ENCODE measurements at regions not wholly inside any gene's neighbourhood (a gene's known extent, or its start where the extent isn't known, plus 50 kb on each side); places are given as distances from the start of the nearest gene placed in this dataset.

DNA sequence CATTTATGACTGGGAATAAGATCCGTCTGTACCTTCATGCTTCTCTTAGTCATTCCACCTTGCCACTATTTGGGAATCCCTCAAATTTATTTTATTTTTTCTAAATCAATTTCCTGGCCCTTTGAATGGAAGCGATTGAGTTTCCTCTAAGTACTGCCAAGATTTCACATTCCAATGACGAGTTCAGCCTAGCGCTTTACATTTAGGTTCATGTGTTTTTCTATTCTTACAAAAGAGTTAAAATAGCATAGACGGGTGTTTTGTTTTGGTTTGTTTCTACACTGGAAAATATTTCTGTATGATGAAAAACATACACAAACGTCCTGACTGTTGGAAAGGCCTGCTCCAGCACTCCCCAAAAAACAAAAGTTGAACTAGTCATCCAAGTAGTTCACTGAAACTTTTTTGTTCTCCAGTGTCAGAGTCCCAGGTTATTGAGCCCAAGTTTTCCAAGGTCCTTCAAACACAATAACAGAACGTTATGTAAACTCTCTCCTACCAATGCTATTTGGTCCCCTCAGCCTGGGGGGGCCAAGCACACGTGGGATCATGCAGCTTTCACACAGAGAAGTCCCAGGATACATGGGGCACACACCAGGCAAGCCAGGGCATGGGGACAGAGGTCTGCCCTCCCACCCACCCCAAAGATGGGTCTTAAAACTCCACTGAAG lies 74.8 kb upstream of the FOXN3 start:
- DNase-seq (ENCODE audit: low read depth), result no peak
- no peak overlapping the region for H3K4me3 ChIP-seq (ENCODE audit: low read depth, low read length)
- TF ChIP-seq, protein P1, sequence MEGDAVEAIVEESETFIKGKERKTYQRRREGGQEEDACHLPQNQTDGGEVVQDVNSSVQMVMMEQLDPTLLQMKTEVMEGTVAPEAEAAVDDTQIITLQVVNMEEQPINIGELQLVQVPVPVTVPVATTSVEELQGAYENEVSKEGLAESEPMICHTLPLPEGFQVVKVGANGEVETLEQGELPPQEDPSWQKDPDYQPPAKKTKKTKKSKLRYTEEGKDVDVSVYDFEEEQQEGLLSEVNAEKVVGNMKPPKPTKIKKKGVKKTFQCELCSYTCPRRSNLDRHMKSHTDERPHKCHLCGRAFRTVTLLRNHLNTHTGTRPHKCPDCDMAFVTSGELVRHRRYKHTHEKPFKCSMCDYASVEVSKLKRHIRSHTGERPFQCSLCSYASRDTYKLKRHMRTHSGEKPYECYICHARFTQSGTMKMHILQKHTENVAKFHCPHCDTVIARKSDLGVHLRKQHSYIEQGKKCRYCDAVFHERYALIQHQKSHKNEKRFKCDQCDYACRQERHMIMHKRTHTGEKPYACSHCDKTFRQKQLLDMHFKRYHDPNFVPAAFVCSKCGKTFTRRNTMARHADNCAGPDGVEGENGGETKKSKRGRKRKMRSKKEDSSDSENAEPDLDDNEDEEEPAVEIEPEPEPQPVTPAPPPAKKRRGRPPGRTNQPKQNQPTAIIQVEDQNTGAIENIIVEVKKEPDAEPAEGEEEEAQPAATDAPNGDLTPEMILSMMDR (conservative IDR thresholded peaks at IDR 0.05; ENCODE audit: low read depth, low read length), result no peak

DNA sequence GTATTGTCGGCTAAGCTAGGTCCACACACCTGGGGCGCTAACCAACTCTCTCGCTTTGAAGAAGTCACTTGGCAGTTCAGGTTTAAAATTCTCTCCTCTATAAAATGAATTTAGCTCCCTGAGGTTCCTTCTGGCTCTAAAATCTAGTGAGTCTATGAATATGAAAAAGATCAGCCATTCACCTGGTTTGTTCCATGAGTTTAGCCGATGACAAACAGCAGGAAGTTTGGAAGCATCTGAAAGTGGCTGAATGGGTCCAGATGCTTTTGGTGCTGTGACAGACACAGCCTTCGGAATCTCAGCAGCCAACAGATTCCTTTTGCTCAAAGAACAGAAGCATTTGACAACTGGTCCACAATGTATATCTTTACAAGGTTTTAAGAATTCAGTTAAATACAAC lies 73.4 kb upstream of the FOXN3 start:
- H3K4me3 ChIP-seq (ENCODE audit: low read depth, low read length), result no peak overlapping the region
- no peak for DNase-seq (ENCODE audit: low read depth)
- TF ChIP-seq, protein P1 (conservative IDR thresholded peaks at IDR 0.05; ENCODE audit: low read depth, low read length), result no peak

DNA sequence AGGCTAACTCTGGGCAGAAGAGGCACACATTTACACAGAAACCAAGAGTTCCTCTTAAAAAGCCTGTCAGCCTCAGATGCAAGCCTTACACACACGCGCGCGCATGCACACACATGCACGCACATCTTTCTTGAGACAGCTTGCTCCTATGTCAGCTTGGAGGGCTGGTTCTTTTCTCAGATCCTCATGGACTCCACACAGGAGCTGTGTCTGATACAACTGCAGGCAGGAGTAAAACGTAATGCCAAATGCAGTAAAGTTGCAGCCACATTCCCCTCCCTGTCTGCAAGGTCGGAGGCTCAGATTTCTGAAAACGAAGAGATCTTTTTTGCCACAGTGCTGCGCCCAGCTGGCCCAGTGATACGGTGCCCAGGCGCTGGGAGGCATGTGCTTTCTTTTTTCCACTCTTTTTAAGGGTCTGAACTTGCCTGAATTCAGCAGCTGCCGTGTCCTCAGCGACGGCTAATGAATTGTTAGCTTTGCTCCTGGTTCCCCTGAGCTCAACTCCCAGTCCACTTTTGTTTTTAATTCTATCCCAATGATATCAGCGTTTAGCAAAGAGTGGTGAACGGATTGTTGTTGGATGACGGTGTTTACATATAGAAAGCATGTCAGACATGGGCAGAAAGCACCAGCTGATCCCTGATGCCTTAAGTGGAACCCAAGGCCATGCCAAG lies 72.9 kb upstream of the FOXN3 start:
- TF ChIP-seq, protein P1 (conservative IDR thresholded peaks at IDR 0.05; ENCODE audit: low read depth, low read length), result no peak
- DNase-seq (ENCODE audit: low read depth), result no peak
- H3K4me3 ChIP-seq (ENCODE audit: low read depth, low read length), result no peak overlapping the region

DNA sequence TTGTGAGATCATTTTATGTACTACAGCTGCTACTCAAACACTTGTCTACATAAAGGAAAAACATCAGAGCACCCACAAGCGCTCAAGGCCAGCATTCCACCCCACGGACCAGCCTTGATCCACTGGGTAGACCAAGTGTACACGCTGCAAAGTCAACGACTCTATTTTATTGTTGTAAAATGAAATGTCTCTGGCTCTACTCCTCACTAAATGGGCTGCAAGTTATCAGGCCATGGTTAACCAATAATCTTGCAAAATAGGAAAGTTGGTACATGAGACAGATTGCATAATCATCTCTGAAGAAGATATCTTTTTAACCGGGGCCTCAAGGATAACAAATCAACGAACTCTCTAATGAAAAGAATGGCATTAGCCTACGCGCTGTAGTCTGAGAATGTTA lies 69.9 kb upstream of the FOXN3 start:
- no peak overlapping the region for H3K4me3 ChIP-seq (ENCODE audit: low read depth, low read length)
- TF ChIP-seq, protein P1 (conservative IDR thresholded peaks at IDR 0.05; ENCODE audit: low read depth, low read length), result no peak
- no peak for DNase-seq (ENCODE audit: low read depth)

DNA sequence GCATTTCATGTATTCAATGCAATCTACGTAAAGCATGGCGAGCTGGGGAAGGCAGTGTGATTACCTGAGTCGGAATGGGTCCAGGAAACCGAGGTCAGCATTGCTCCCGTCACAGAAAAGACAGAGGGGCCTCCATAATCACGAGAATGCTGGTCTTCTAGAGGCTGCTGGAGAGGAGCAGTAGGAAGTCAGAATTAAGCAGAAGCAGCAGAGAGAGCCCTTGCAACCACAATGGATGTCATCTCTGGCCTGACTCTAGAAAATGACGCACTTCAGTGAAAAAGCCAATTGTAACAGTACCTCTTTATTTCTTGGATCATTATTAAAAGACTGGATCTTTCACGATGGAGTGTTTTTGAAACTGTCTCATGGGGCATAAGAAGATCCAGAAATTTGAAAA lies 69.5 kb upstream of the FOXN3 start:
- no peak for DNase-seq (ENCODE audit: low read depth)
- TF ChIP-seq, protein P1 (conservative IDR thresholded peaks at IDR 0.05; ENCODE audit: low read depth, low read length), result no peak

DNA sequence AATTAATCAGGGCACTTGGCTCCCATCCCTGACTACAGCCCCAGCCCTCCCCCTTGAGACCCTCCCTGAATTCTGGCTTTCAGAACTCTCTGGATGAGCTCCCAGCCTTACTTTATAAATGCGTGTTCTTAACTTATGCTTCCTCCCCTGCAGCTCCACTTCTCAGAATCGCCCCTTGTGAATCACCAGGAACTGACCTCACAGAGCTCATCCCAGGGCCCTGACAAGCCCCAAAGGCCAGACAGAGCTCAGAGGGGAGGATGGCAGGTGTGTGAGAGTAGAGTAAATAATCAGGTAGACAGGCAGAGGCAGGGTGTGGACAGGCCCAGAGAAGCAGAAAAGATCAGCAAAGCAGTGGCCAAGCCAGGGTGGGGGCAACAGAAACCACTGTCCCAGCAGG lies 68.2 kb upstream of the FOXN3 start:
- no peak for DNase-seq (ENCODE audit: low read depth)
- TF ChIP-seq, protein P1 (conservative IDR thresholded peaks at IDR 0.05; ENCODE audit: low read depth, low read length), result no peak
- no peak overlapping the region for H3K4me3 ChIP-seq (ENCODE audit: low read depth, low read length)

More for the DNA sequence above, 69.5 kb upstream of the FOXN3 start:
- no peak overlapping the region for H3K4me3 ChIP-seq (ENCODE audit: low read depth, low read length)
